ENCODE measurements at regions not wholly inside any gene's neighbourhood (a gene's known extent, or its start where the extent isn't known, plus 50 kb on each side); places are given as distances from the start of the nearest gene placed in this dataset.

GRCh38 chr6:9710574-9710973, 704.3 kb downstream of the TFAP2A start:
- TF ChIP-seq CTCF (IDR thresholded peaks at IDR 0.05): no peak
- DNase-seq: no peak
- WGBS (ENCODE audit: insufficient coverage): no CpG with 5 or more reads among the region's 2 CpGs
- no peak overlapping the region for H3K27ac ChIP-seq (ENCODE audit: low read depth in 1 of 2, low read length in 2 of 2)
- no peak overlapping the region for H3K27ac Mint-ChIP-seq
- H3K36me3 ChIP-seq (replicated peaks in 1 of 2; ENCODE audit: control insufficient read depth in 1 of 2, insufficient read depth in 2 of 2, low read length in 2 of 2): no peaks in the 10 kb centered on the region
- peaks cover 4% of the 10 kb centered on the region for H3K4me1 Mint-ChIP-seq
- no peaks in the 10 kb centered on the region for H3K27me3 ChIP-seq (ENCODE audit: control insufficient read depth in 2 of 2, insufficient read depth in 2 of 2, low read length in 2 of 2)
- H3K36me3 Mint-ChIP-seq: no peaks in the 10 kb centered on the region
- no peak overlapping the region for H3K4me3 ChIP-seq (replicated peaks in 1 of 3; ENCODE audit: low read depth in 2 of 3, low read length in 3 of 3)
- no peak overlapping the region for H3K9ac ChIP-seq (ENCODE audit: insufficient read depth, low read length, poor library complexity, severe bottlenecking)
- H3K4me1 ChIP-seq (ENCODE audit: control insufficient read depth in 1 of 2, insufficient read depth in 2 of 2, low read length in 2 of 2): no peaks in the 10 kb centered on the region
- H2AFZ ChIP-seq (ENCODE audit: insufficient read depth, low read depth, low read length, poor library complexity, severe bottlenecking): no peak overlapping the region
- H3K79me2 ChIP-seq (ENCODE audit: insufficient read depth, low read length): no peaks in the 10 kb centered on the region
- H3K27me3 Mint-ChIP-seq (ENCODE audit: low read depth in 3 of 3): no peaks in the 10 kb centered on the region
- peaks cover 0 to 3% (median 0%) of the 10 kb centered on the region in 7 donors for H3K9me3 Mint-ChIP-seq
- no peaks in the 10 kb centered on the region for H4K20me1 ChIP-seq (ENCODE audit: insufficient read depth, low read length)
- H3K4me2 ChIP-seq (replicated peaks; ENCODE audit: extremely low read depth, low read length, poor library complexity, severe bottlenecking): no peak overlapping the region
- no peaks in the 10 kb centered on the region for H3K9me3 ChIP-seq (replicated peaks in 1 of 2; ENCODE audit: control insufficient read depth in 1 of 2, insufficient read depth in 1 of 2, low read length in 2 of 2)
- no peak overlapping the region for H3K4me3 Mint-ChIP-seq
- intact Hi-C loops (cut with micrococcal nuclease): no loop called here

GRCh38 chr6:9708600-9708999, 706.3 kb downstream of the TFAP2A start:
- Histone ChIP-seq H3K27ac (ENCODE audit: low read depth in 1 of 2, low read length in 2 of 2) (no peak overlapping the region), H4K20me1 (ENCODE audit: insufficient read depth, low read length) (no peaks in the 10 kb centered on the region), H3K79me2 (ENCODE audit: insufficient read depth, low read length) (no peaks in the 10 kb centered on the region), H2AFZ (ENCODE audit: insufficient read depth, low read depth, low read length, poor library complexity, severe bottlenecking) (no peak overlapping the region), H3K9me3 (replicated peaks in 1 of 2; ENCODE audit: control insufficient read depth in 1 of 2, insufficient read depth in 1 of 2, low read length in 2 of 2) (no peaks in the 10 kb centered on the region), H3K36me3 (replicated peaks in 1 of 2; ENCODE audit: control insufficient read depth in 1 of 2, insufficient read depth in 2 of 2, low read length in 2 of 2) (no peaks in the 10 kb centered on the region), H3K4me3 (replicated peaks in 1 of 3; ENCODE audit: low read depth in 2 of 3, low read length in 3 of 3) (no peak overlapping the region), H3K9ac (ENCODE audit: insufficient read depth, low read length, poor library complexity, severe bottlenecking) (no peak overlapping the region), H3K4me1 (ENCODE audit: control insufficient read depth in 1 of 2, insufficient read depth in 2 of 2, low read length in 2 of 2) (no peaks in the 10 kb centered on the region), H3K27me3 (ENCODE audit: control insufficient read depth in 2 of 2, insufficient read depth in 2 of 2, low read length in 2 of 2) (no peaks in the 10 kb centered on the region), H3K4me2 (replicated peaks; ENCODE audit: extremely low read depth, low read length, poor library complexity, severe bottlenecking) (no peak overlapping the region)
- TF ChIP-seq CTCF (IDR thresholded peaks at IDR 0.05): no peak
- no CpG with 5 or more reads among the region's 2 CpGs for WGBS (ENCODE audit: insufficient coverage)
- intact Hi-C loops (cut with micrococcal nuclease): no loop called here
- no peak for DNase-seq
- Mint-ChIP-seq H3K4me3 (no peak overlapping the region), H3K4me1 (peaks cover 4% of the 10 kb centered on the region), H3K36me3 (no peaks in the 10 kb centered on the region), H3K9me3 (peaks cover 0 to 3% (median 0%) of the 10 kb centered on the region in 7 donors), H3K27ac (no peak overlapping the region), H3K27me3 (ENCODE audit: low read depth in 3 of 3) (no peaks in the 10 kb centered on the region)
